ENCODE measurements at regions not wholly inside any gene's neighbourhood (a gene's known extent, or its start where the extent isn't known, plus 50 kb on each side); places are given as distances from the start of the nearest gene placed in this dataset.

- TF ChIP-seq CTCF (IDR thresholded peaks at IDR 0.05; ENCODE audit: insufficient read depth, low read length) (no peak), POLR2AphosphoS5 (IDR thresholded peaks at IDR 0.05; ENCODE audit: low read depth) (no peak)
Observed at GRCh38 chr11:79902493-79902892, 461.7 kb upstream of the TENM4 start.

Measured in HL-60 (cell line).